ENCODE measurements at regions not wholly inside any gene's neighbourhood (a gene's known extent, or its start where the extent isn't known, plus 50 kb on each side); places are given as distances from the start of the nearest gene placed in this dataset.

DNA sequence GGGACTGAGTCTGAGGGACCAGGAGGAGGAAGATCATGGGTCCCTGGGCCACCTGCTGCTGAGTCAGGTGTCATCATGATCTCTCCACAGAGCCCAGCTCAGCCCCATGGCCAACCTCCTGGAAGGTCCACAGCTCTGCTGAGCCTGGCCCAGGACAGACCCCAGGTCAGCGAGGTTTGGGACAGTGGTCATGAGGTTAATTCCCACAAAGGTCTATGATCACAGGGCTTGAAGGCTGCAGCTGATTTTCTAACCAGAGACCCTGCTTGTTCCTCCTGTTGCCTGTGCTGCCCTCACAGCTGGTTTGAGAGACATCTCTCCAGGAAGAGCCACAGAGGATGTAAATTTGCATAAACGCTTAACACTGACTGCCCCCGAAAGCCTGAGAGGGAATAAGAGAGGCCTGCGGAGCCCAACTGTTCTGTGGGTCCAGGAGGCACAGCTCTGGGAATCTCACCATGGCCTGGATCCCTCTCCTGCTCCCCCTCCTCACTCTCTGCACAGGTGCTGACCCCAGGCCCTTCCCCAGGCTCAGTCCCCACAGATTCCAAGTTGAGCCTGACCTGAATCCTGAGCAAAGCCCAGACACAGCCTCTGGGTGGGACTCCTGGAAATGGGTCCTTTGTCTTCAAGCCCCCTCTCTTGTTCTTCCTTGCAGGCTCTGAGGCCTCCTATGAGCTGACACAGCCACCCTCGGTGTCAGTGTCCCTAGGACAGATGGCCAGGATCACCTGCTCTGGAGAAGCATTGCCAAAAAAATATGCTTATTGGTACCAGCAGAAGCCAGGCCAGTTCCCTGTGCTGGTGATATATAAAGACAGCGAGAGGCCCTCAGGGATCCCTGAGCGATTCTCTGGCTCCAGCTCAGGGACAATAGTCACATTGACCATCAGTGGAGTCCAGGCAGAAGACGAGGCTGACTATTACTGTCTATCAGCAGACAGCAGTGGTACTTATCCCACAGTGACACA is 102.8 kb downstream of the GGTLC2 start:
- TF ChIP-seq, protein P1, sequence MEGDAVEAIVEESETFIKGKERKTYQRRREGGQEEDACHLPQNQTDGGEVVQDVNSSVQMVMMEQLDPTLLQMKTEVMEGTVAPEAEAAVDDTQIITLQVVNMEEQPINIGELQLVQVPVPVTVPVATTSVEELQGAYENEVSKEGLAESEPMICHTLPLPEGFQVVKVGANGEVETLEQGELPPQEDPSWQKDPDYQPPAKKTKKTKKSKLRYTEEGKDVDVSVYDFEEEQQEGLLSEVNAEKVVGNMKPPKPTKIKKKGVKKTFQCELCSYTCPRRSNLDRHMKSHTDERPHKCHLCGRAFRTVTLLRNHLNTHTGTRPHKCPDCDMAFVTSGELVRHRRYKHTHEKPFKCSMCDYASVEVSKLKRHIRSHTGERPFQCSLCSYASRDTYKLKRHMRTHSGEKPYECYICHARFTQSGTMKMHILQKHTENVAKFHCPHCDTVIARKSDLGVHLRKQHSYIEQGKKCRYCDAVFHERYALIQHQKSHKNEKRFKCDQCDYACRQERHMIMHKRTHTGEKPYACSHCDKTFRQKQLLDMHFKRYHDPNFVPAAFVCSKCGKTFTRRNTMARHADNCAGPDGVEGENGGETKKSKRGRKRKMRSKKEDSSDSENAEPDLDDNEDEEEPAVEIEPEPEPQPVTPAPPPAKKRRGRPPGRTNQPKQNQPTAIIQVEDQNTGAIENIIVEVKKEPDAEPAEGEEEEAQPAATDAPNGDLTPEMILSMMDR (IDR thresholded peaks at IDR 0.05; ENCODE audit: poor library complexity): no peak
- TF ChIP-seq EZH2 (IDR thresholded peaks at IDR 0.05; ENCODE audit: borderline replicate concordance): no peak

All from hepatocyte (in vitro differentiated cells).